K562 (cell line): ENCODE measurements at regions not wholly inside any gene's neighbourhood (a gene's known extent, or its start where the extent isn't known, plus 50 kb on each side); places are given as distances from the start of the nearest gene placed in this dataset.

Source experiments
- ATAC-seq: fragments of 200-7000 bp; cut with Tn5 transposase; 3 replicates; pipeline ENCODE4 v1.9.1; 2020; ENCODE audit warnings: moderate library complexity
- BruUV-seq: library from RNA; stranded (reverse); fragments of 400-500 nt; replicated peaks from 2 replicates; lab custom pipeline; 2021; lab: Mats Ljungman, UMichigan
- CTCF ChIA-PET: fragments of 300-600 bp; formaldehyde crosslinking; extraction: SDS; loops from one replicate; lab custom pipeline; 2021; ENCODE audit warnings: low intra/inter-chr PET ratio; lab: Yijun Ruan, JAX
- POLR2A ChIA-PET: fragments of 300-600, 350-650 bp; sonication (Branson Sonifier 250); formaldehyde crosslinking; extraction: SDS; loops from one replicate; lab custom pipeline; 2021; ENCODE audit warnings: antibody characterized with exemption, inconsistent platforms; lab: Yijun Ruan, JAX
- DNase-seq, 4 experiments: peaks; one replicate each; pipeline versions ENCODE4 v3.0.0 to v3.0.0-alpha.2; 2011 to 2018; ENCODE audit warnings: low spot score in 3 of 4, mixed read lengths in 3 of 4; ENCODE audit errors: extremely low read depth in 1 of 4
- FAIRE-seq: peaks from 2 replicates; lab custom pipeline; 2011; peaks lifted over from hg19 to GRCh38; lab: Jason Lieb, UNC
- H2AFZ ChIP-seq: 2 replicates; pipeline ENCODE4 v1.6.0; 2011; ENCODE audit warnings: low read depth, low read length, control low read depth, inconsistent platforms
- H3K27ac ChIP-seq: fragments of 200-600 bp; 3 replicates; pipeline ENCODE4 v1.8.0; 2011; ENCODE audit warnings: low read depth, mild to moderate bottlenecking, control low read depth, inconsistent platforms, low read length, moderate library complexity, mixed read lengths; ENCODE audit errors: extremely low read depth
- H3K27me3 ChIP-seq, 2 experiments: fragments of 300-600 bp in 1 of 2; 2 replicates in 1 of 2; 3 replicates in 1 of 2; pipeline versions ENCODE4 v1.6.0 to v1.8.0; 2011; ENCODE audit warnings: inconsistent platforms in 2 of 2, low read length in 2 of 2, mild to moderate bottlenecking in 1 of 2, mixed read lengths in 1 of 2, moderate library complexity in 1 of 2; ENCODE audit not compliant: control insufficient read depth in 2 of 2, insufficient read depth in 2 of 2
- H3K36me3 ChIP-seq: fragments of 300-600 bp; 3 replicates; pipeline ENCODE4 v1.8.0; 2011; ENCODE audit warnings: mild to moderate bottlenecking, low read length, inconsistent platforms; ENCODE audit not compliant: control insufficient read depth, insufficient read depth
- H3K4me1 ChIP-seq, 2 experiments: fragments of 200-600 bp in 1 of 2; replicated peaks in 1 of 2; 2 replicates in 1 of 2; 3 replicates in 1 of 2; pipeline versions ENCODE4 v1.5.1 to v1.8.0; 2011; ENCODE audit warnings: inconsistent platforms in 2 of 2, low read length in 2 of 2, mild to moderate bottlenecking in 1 of 2, mixed read lengths in 1 of 2, moderate library complexity in 1 of 2; ENCODE audit not compliant: control insufficient read depth in 2 of 2, insufficient read depth in 2 of 2
- H3K4me2 ChIP-seq: 2 replicates; pipeline ENCODE4 v1.6.1; 2011; ENCODE audit warnings: low read length, control low read depth, inconsistent platforms, mixed read lengths; ENCODE audit not compliant: insufficient read depth
- H3K4me3 ChIP-seq: fragments of 200-600 bp; sonication (generic), shearing (Covaris generic); 2 replicates; pipeline ENCODE4 v1.5.1; 2016; ENCODE audit warnings: control low read depth, inconsistent platforms
- H3K79me2 ChIP-seq: fragments of 200-600 bp; 3 replicates; pipeline ENCODE4 v1.8.0; 2011; ENCODE audit warnings: low read length, inconsistent platforms; ENCODE audit not compliant: control insufficient read depth, insufficient read depth
- H3K9ac ChIP-seq, 2 experiments: 2 replicates each; pipeline versions ENCODE4 v1.6.0 to v1.6.1; 2011; ENCODE audit warnings: low read depth in 2 of 2, low read length in 2 of 2, control low read depth in 1 of 2, inconsistent platforms in 1 of 2, mild to moderate bottlenecking in 1 of 2, mixed read lengths in 1 of 2; ENCODE audit not compliant: insufficient read depth in 1 of 2
- H3K9me1 ChIP-seq: one replicate; pipeline ENCODE4 v1.6.0; 2011; ENCODE audit warnings: inconsistent platforms, mild to moderate bottlenecking, low read length, moderate library complexity; ENCODE audit not compliant: control insufficient read depth, insufficient read depth
- H3K9me3 ChIP-seq: replicated peaks from 2 replicates; pipeline ENCODE4 v1.5.1; 2011; ENCODE audit warnings: low read depth, low read length, inconsistent platforms; ENCODE audit not compliant: control insufficient read depth, insufficient read depth
- H4K20me1 ChIP-seq: replicated peaks from 2 replicates; pipeline ENCODE4 v1.6.1; 2011; ENCODE audit warnings: low read length, inconsistent platforms, mixed read lengths; ENCODE audit not compliant: control insufficient read depth, insufficient read depth
- C11orf30 ChIP-seq: fragments of 450-650 bp; IDR thresholded peaks from 2 replicates; pipeline ENCODE4 v1.6.1; 2016; ENCODE audit warnings: low read depth, mild to moderate bottlenecking
- ELF1 ChIP-seq: fragments of 200-800 bp; sonication (Bioruptor generic); IDR thresholded peaks from 2 replicates; pipeline ENCODE4 v1.6.1; 2016; ENCODE audit warnings: missing genetic modification characterization, missing compliant biosample characterization
- FOXJ3 ChIP-seq: sonication (generic); formaldehyde crosslinking; IDR thresholded peaks from 2 replicates; pipeline ENCODE4 v1.4.0; 2020; ENCODE audit warnings: mild to moderate bottlenecking, missing genetic modification reagents
- GTF2E2 ChIP-seq: fragments of 200-800 bp; sonication (Bioruptor generic); IDR thresholded peaks from 2 replicates; pipeline ENCODE4 v1.6.1; 2016; ENCODE audit warnings: missing genetic modification characterization, missing compliant biosample characterization
- HDAC2 ChIP-seq: fragments of 450-650 bp; IDR thresholded peaks from 2 replicates; pipeline ENCODE4 v1.6.1; 2016; ENCODE audit warnings: mild to moderate bottlenecking
- HMG20A ChIP-seq: fragments of 450-650 bp; formaldehyde crosslinking; conservative IDR thresholded peaks from 2 replicates; pipeline ENCODE4 v1.4.0; 2020; ENCODE audit warnings: mild to moderate bottlenecking, mixed read lengths
- KDM1A ChIP-seq, 2 experiments: fragments of 450-650 bp; IDR thresholded peaks; 2 replicates each; pipeline ENCODE4 v1.6.1; 2016; ENCODE audit warnings: mild to moderate bottlenecking in 2 of 2
- KLF6 ChIP-seq: fragments of 250-450 bp; sonication (Bioruptor Pico); IDR thresholded peaks from 2 replicates; pipeline ENCODE4 v1.4.0; 2020; ENCODE audit warnings: mild to moderate bottlenecking, moderate library complexity, borderline replicate concordance
- NFE2 ChIP-seq: IDR thresholded peaks from 2 replicates; pipeline ENCODE4 v1.6.1; 2014; ENCODE audit warnings: antibody characterized with exemption, low read depth
- NR2F6 ChIP-seq: fragments of 450-650 bp; formaldehyde crosslinking; IDR thresholded peaks from 2 replicates; pipeline ENCODE4 v1.4.0; 2020; ENCODE audit warnings: mild to moderate bottlenecking
- RB1 ChIP-seq: fragments of 450-650 bp; IDR thresholded peaks from 2 replicates; pipeline ENCODE4 v1.6.1; 2017; ENCODE audit warnings: low read depth, mild to moderate bottlenecking
- TEAD2 ChIP-seq: fragments of 450-650 bp; IDR thresholded peaks from 2 replicates; pipeline ENCODE4 v1.6.1; 2016; ENCODE audit warnings: missing genetic modification characterization, control low read depth, missing compliant biosample characterization
- USF2 ChIP-seq: sonication (generic); formaldehyde crosslinking; IDR thresholded peaks from 2 replicates; pipeline ENCODE4 v1.5.0; 2020; ENCODE audit warnings: missing genetic modification reagents
- ZNF175 ChIP-seq: fragments of 200-800 bp; sonication (Bioruptor generic); IDR thresholded peaks from 2 replicates; pipeline ENCODE4 v1.6.1; 2016; ENCODE audit warnings: low read depth, mild to moderate bottlenecking, missing genetic modification characterization, missing compliant biosample characterization
- ZNF274 ChIP-seq: IDR thresholded peaks from 2 replicates; pipeline ENCODE4 v1.6.1; 2011; ENCODE audit warnings: low read depth, mild to moderate bottlenecking, low read length, moderate library complexity, borderline replicate concordance
- ZNF586 ChIP-seq: fragments of 450-650 bp; formaldehyde crosslinking; conservative IDR thresholded peaks from 2 replicates; pipeline ENCODE4 v1.4.0; 2020; ENCODE audit warnings: mild to moderate bottlenecking, moderate library complexity
- WGBS: fragments of 100-300 bp; shearing (Covaris generic); methylation state at CpG from one replicate; pipeline ENCODE4 v1.1.6; 2016; ENCODE audit warnings: low coverage, mixed read lengths; ENCODE audit not compliant: insufficient coverage; ENCODE audit errors: missing lambda C conversion rate; 5-methylcytosine and 5-hydroxymethylcytosine counted together
- in situ Hi-C: fragments of 300-500 bp; cut with MboI; formaldehyde crosslinking; loops from 4 replicates; pipeline ENCODE4 v1.15.0; 2018; ENCODE audit warnings: inconsistent platforms, mixed read lengths
- intact Hi-C: fragments of 100-400 bp; cut with micrococcal nuclease; formaldehyde crosslinking; loops from 2 replicates; pipeline ENCODE4 v1.14.2; 2022
- TF ChIP-seq, protein P1 (sequence below): fragments of 450-650 bp; formaldehyde crosslinking; IDR thresholded peaks from 2 replicates; pipeline ENCODE4 v1.4.0; 2020; ENCODE audit warnings: mild to moderate bottlenecking, moderate library complexity
- TF ChIP-seq, protein P2 (sequence below): fragments of 250-450 bp; sonication (Bioruptor Pico); IDR thresholded peaks from 2 replicates; pipeline ENCODE4 v1.8.0; 2022; ENCODE audit warnings: moderate library complexity, mild to moderate bottlenecking, inconsistent platforms

GRCh38 chr10:64444564-64444963 is 923.4 kb downstream of the REEP3 start:
- in situ Hi-C loops: no loop called here
- H2AFZ ChIP-seq: no peak overlapping the region
- 13% methylated on average over 2 of the region's 2 CpGs for WGBS
- intact Hi-C loops: no loop called here
- H3K9me3 ChIP-seq: no peaks in the 10 kb centered on the region
- FAIRE-seq: no peak
- no peaks in the 10 kb centered on the region for H4K20me1 ChIP-seq
- DNase-seq: no peak
- TF ChIP-seq TEAD2: no peak
- TF ChIP-seq FOXJ3 (CRISPR knock-in tag): no peak
- no peak for TF ChIP-seq RB1
- 0 out of 2 replicates have a peak, but pooled peaks have one; percentile 18 for TF ChIP-seq NFE2
- no peak for TF ChIP-seq ZNF274
- TF ChIP-seq C11orf30: peak; percentile 19; the same call in 1 of the 2 replicates
- H3K4me1 ChIP-seq: no peaks in the 10 kb centered on the region
- no peak overlapping the region for H3K4me2 ChIP-seq
- CTCF ChIA-PET: no interaction called here
- no peaks in the 10 kb centered on the region for H3K9me1 ChIP-seq
- POLR2A ChIA-PET: no interaction called here
- no peaks in the 10 kb centered on the region for H3K79me2 ChIP-seq
- BruUV-seq: no TSS peak
- H3K36me3 ChIP-seq: no peaks in the 10 kb centered on the region
- H3K4me3 ChIP-seq: no peak overlapping the region
- no peaks in the 10 kb centered on the region for H3K27me3 ChIP-seq
- no peak for ATAC-seq
- H3K27ac ChIP-seq: no peak overlapping the region
- no peak overlapping the region for H3K9ac ChIP-seq

- Histone ChIP-seq H3K27me3 (no peaks in the 10 kb centered on the region), H3K4me3 (no peak overlapping the region), H3K4me2 (no peak overlapping the region), H3K9me3 (no peaks in the 10 kb centered on the region), H3K4me1 (no peaks in the 10 kb centered on the region), H2AFZ (no peak overlapping the region), H3K27ac (no peak overlapping the region), H4K20me1 (no peaks in the 10 kb centered on the region), H3K36me3 (no peaks in the 10 kb centered on the region)
- DNase-seq (no peak), FAIRE-seq (no peak), ATAC-seq (no peak)
- in situ Hi-C loops: no loop called here
- BruUV-seq: no TSS peak
- ChIA-PET CTCF (no interaction called here), POLR2A (no interaction called here)
- intact Hi-C loops: no loop called here
- no peak for TF ChIP-seq KDM1A (IDR thresholded peaks at IDR 0.05)
- TF ChIP-seq, protein P1, sequence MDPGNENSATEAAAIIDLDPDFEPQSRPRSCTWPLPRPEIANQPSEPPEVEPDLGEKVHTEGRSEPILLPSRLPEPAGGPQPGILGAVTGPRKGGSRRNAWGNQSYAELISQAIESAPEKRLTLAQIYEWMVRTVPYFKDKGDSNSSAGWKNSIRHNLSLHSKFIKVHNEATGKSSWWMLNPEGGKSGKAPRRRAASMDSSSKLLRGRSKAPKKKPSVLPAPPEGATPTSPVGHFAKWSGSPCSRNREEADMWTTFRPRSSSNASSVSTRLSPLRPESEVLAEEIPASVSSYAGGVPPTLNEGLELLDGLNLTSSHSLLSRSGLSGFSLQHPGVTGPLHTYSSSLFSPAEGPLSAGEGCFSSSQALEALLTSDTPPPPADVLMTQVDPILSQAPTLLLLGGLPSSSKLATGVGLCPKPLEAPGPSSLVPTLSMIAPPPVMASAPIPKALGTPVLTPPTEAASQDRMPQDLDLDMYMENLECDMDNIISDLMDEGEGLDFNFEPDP (CRISPR knock-in tag): no peak
- no peak for TF ChIP-seq HMG20A (CRISPR knock-in tag)
- TF ChIP-seq ELF1 (tag): no peak
- TF ChIP-seq NR2F6 (CRISPR knock-in tag): no peak
- no peak for TF ChIP-seq ZNF586
- TF ChIP-seq ZNF175 (CRISPR knock-in tag): no peak
- TF ChIP-seq KLF6: no peak
- TF ChIP-seq, protein P2, sequence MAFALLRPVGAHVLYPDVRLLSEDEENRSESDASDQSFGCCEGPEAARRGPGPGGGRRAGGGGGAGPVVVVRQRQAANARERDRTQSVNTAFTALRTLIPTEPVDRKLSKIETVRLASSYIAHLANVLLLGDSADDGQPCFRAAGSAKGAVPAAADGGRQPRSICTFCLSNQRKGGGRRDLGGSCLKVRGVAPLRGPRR (CRISPR knock-in tag): no peak
- TF ChIP-seq USF2: no peak
- no peak for TF ChIP-seq GTF2E2 (tag)
- no peak for TF ChIP-seq HDAC2
- TF ChIP-seq, all 486 proteins: peak for 0
- Histone ChIP-seq H3K79me2 (no peaks in the 10 kb centered on the region), H3K9me1 (no peaks in the 10 kb centered on the region), H3K9ac (no peak overlapping the region)
These were observed 928.4 kb downstream of the REEP3 start for GRCh38 chr10:64449603-64450002.
